K562 (cell line): ENCODE measurements at regions not wholly inside any gene's neighbourhood (a gene's known extent, or its start where the extent isn't known, plus 50 kb on each side); places are given as distances from the start of the nearest gene placed in this dataset.

Source experiments
- ATAC-seq: fragments of 200-7000 bp; cut with Tn5 transposase; 3 replicates; pipeline ENCODE4 v1.9.1; 2020; ENCODE audit warnings: moderate library complexity
- BruUV-seq: library from RNA; stranded (reverse); fragments of 400-500 nt; replicated peaks from 2 replicates; lab custom pipeline; 2021; lab: Mats Ljungman, UMichigan
- CTCF ChIA-PET: fragments of 300-600 bp; formaldehyde crosslinking; extraction: SDS; loops from one replicate; lab custom pipeline; 2021; ENCODE audit warnings: low intra/inter-chr PET ratio; lab: Yijun Ruan, JAX
- POLR2A ChIA-PET: fragments of 300-600, 350-650 bp; sonication (Branson Sonifier 250); formaldehyde crosslinking; extraction: SDS; loops from one replicate; lab custom pipeline; 2021; ENCODE audit warnings: antibody characterized with exemption, inconsistent platforms; lab: Yijun Ruan, JAX
- DNase-seq, 4 experiments: peaks; one replicate each; pipeline versions ENCODE4 v3.0.0 to v3.0.0-alpha.2; 2011 to 2018; ENCODE audit warnings: low spot score in 3 of 4, mixed read lengths in 3 of 4; ENCODE audit errors: extremely low read depth in 1 of 4
- FAIRE-seq: peaks from 2 replicates; lab custom pipeline; 2011; peaks lifted over from hg19 to GRCh38; lab: Jason Lieb, UNC
- H2AFZ ChIP-seq: 2 replicates; pipeline ENCODE4 v1.6.0; 2011; ENCODE audit warnings: low read depth, low read length, control low read depth, inconsistent platforms
- H3K27ac ChIP-seq: fragments of 200-600 bp; 3 replicates; pipeline ENCODE4 v1.8.0; 2011; ENCODE audit warnings: low read depth, mild to moderate bottlenecking, control low read depth, inconsistent platforms, low read length, moderate library complexity, mixed read lengths; ENCODE audit errors: extremely low read depth
- H3K27me3 ChIP-seq, 2 experiments: fragments of 300-600 bp in 1 of 2; 2 replicates in 1 of 2; 3 replicates in 1 of 2; pipeline versions ENCODE4 v1.6.0 to v1.8.0; 2011; ENCODE audit warnings: inconsistent platforms in 2 of 2, low read length in 2 of 2, mild to moderate bottlenecking in 1 of 2, mixed read lengths in 1 of 2, moderate library complexity in 1 of 2; ENCODE audit not compliant: control insufficient read depth in 2 of 2, insufficient read depth in 2 of 2
- H3K36me3 ChIP-seq: fragments of 300-600 bp; 3 replicates; pipeline ENCODE4 v1.8.0; 2011; ENCODE audit warnings: mild to moderate bottlenecking, low read length, inconsistent platforms; ENCODE audit not compliant: control insufficient read depth, insufficient read depth
- H3K4me1 ChIP-seq, 2 experiments: fragments of 200-600 bp in 1 of 2; replicated peaks in 1 of 2; 2 replicates in 1 of 2; 3 replicates in 1 of 2; pipeline versions ENCODE4 v1.5.1 to v1.8.0; 2011; ENCODE audit warnings: inconsistent platforms in 2 of 2, low read length in 2 of 2, mild to moderate bottlenecking in 1 of 2, mixed read lengths in 1 of 2, moderate library complexity in 1 of 2; ENCODE audit not compliant: control insufficient read depth in 2 of 2, insufficient read depth in 2 of 2
- H3K4me2 ChIP-seq: 2 replicates; pipeline ENCODE4 v1.6.1; 2011; ENCODE audit warnings: low read length, control low read depth, inconsistent platforms, mixed read lengths; ENCODE audit not compliant: insufficient read depth
- H3K4me3 ChIP-seq: fragments of 200-600 bp; sonication (generic), shearing (Covaris generic); 2 replicates; pipeline ENCODE4 v1.5.1; 2016; ENCODE audit warnings: control low read depth, inconsistent platforms
- H3K79me2 ChIP-seq: fragments of 200-600 bp; 3 replicates; pipeline ENCODE4 v1.8.0; 2011; ENCODE audit warnings: low read length, inconsistent platforms; ENCODE audit not compliant: control insufficient read depth, insufficient read depth
- H3K9ac ChIP-seq, 2 experiments: 2 replicates each; pipeline versions ENCODE4 v1.6.0 to v1.6.1; 2011; ENCODE audit warnings: low read depth in 2 of 2, low read length in 2 of 2, control low read depth in 1 of 2, inconsistent platforms in 1 of 2, mild to moderate bottlenecking in 1 of 2, mixed read lengths in 1 of 2; ENCODE audit not compliant: insufficient read depth in 1 of 2
- H3K9me1 ChIP-seq: one replicate; pipeline ENCODE4 v1.6.0; 2011; ENCODE audit warnings: inconsistent platforms, mild to moderate bottlenecking, low read length, moderate library complexity; ENCODE audit not compliant: control insufficient read depth, insufficient read depth
- H3K9me3 ChIP-seq: replicated peaks from 2 replicates; pipeline ENCODE4 v1.5.1; 2011; ENCODE audit warnings: low read depth, low read length, inconsistent platforms; ENCODE audit not compliant: control insufficient read depth, insufficient read depth
- H4K20me1 ChIP-seq: replicated peaks from 2 replicates; pipeline ENCODE4 v1.6.1; 2011; ENCODE audit warnings: low read length, inconsistent platforms, mixed read lengths; ENCODE audit not compliant: control insufficient read depth, insufficient read depth
- ARHGAP35 ChIP-seq: fragments of 450-650 bp; IDR thresholded peaks from 2 replicates; pipeline ENCODE4 v1.6.1; 2018; ENCODE audit not compliant: partially characterized antibody
- ARNT ChIP-seq, 2 experiments: fragments of 450-650 bp; IDR thresholded peaks; 2 replicates each; pipeline ENCODE4 v1.6.1; 2016; ENCODE audit warnings: mild to moderate bottlenecking in 1 of 2
- ASH1L ChIP-seq: fragments of 450-650 bp; IDR thresholded peaks from 2 replicates; pipeline ENCODE4 v1.6.1; 2018; ENCODE audit warnings: borderline replicate concordance, mild to moderate bottlenecking, low read depth; ENCODE audit not compliant: partially characterized antibody
- CHAMP1 ChIP-seq: fragments of 450-650 bp; IDR thresholded peaks from 2 replicates; pipeline ENCODE4 v1.6.1; 2016; ENCODE audit warnings: mild to moderate bottlenecking
- GTF2A2 ChIP-seq: IDR thresholded peaks from 2 replicates; pipeline ENCODE4 v1.6.1; 2016; ENCODE audit warnings: mild to moderate bottlenecking, missing genetic modification characterization, missing compliant biosample characterization
- HDAC2 ChIP-seq: fragments of 450-650 bp; IDR thresholded peaks from 2 replicates; pipeline ENCODE4 v1.6.1; 2016; ENCODE audit warnings: mild to moderate bottlenecking
- HMGN3 ChIP-seq: IDR thresholded peaks from 2 replicates; pipeline ENCODE4 v1.6.1; 2011; ENCODE audit warnings: borderline replicate concordance, low read depth, mild to moderate bottlenecking, mixed read lengths, low read length; ENCODE audit not compliant: insufficient read length; ENCODE audit errors: extremely low read depth
- KLF1 ChIP-seq: fragments of 450-650 bp; IDR thresholded peaks from 2 replicates; pipeline ENCODE4 v1.6.1; 2016; ENCODE audit warnings: missing genetic modification characterization, missing compliant biosample characterization
- MTA1 ChIP-seq: fragments of 450-650 bp; IDR thresholded peaks from 2 replicates; pipeline ENCODE4 v1.6.1; 2017; ENCODE audit warnings: borderline replicate concordance
- MXI1 ChIP-seq: IDR thresholded peaks from 2 replicates; pipeline ENCODE4 v1.6.1; 2011; ENCODE audit warnings: low read depth, mild to moderate bottlenecking, improper control_type of control experiment, low read length
- NFXL1 ChIP-seq: fragments of 450-650 bp; formaldehyde crosslinking; IDR thresholded peaks from 2 replicates; pipeline ENCODE4 v1.4.0; 2021; ENCODE audit warnings: mild to moderate bottlenecking
- NRF1 ChIP-seq, 2 experiments: fragments of 450-650 bp; IDR thresholded peaks in 1 of 2; conservative IDR thresholded peaks in 1 of 2; 2 replicates each; pipeline ENCODE4 v1.6.1; 2014; ENCODE audit warnings: mild to moderate bottlenecking in 2 of 2
- POLR2G ChIP-seq: fragments of 200-400 bp; formaldehyde crosslinking; IDR thresholded peaks from 2 replicates; pipeline ENCODE4 v1.6.1; 2017; ENCODE audit warnings: low read depth, mild to moderate bottlenecking, antibody characterized with exemption, low read length, moderate library complexity
- PRPF4 ChIP-seq: fragments of 200-400 bp; formaldehyde crosslinking; IDR thresholded peaks from one replicate; pipeline ENCODE4 v1.6.1; 2017; ENCODE audit warnings: low read length, low read depth, mild to moderate bottlenecking; ENCODE audit not compliant: insufficient read depth, poor library complexity, severe bottlenecking
- PTRF ChIP-seq: fragments of 450-650 bp; IDR thresholded peaks from 2 replicates; pipeline ENCODE4 v1.6.1; 2016; ENCODE audit warnings: mild to moderate bottlenecking, missing genetic modification characterization, missing compliant biosample characterization
- PTTG1 ChIP-seq: fragments of 450-650 bp; IDR thresholded peaks from 2 replicates; pipeline ENCODE4 v1.6.1; 2016; ENCODE audit warnings: low read depth, mild to moderate bottlenecking, missing genetic modification characterization, missing compliant biosample characterization
- SIRT6 ChIP-seq: IDR thresholded peaks from one replicate; pipeline ENCODE4 v1.6.1; 2012; ENCODE audit warnings: low read depth, mild to moderate bottlenecking, control low read depth, inconsistent platforms, low read length, moderate library complexity
- TCF7L2 ChIP-seq: fragments of 150-350 bp; IDR thresholded peaks from 2 replicates; pipeline ENCODE4 v1.6.1; 2016; ENCODE audit warnings: low read depth, mild to moderate bottlenecking, low read length, moderate library complexity
- ZNF75A ChIP-seq: fragments of 450-650 bp; formaldehyde crosslinking; IDR thresholded peaks from 2 replicates; pipeline ENCODE4 v1.4.0; 2020; ENCODE audit warnings: mild to moderate bottlenecking
- ZNF77 ChIP-seq: fragments of 250-450 bp; sonication (Bioruptor Pico); IDR thresholded peaks from 2 replicates; pipeline ENCODE4 v1.5.0; 2020
- ZSCAN29 ChIP-seq: fragments of 450-650 bp; IDR thresholded peaks from 2 replicates; pipeline ENCODE4 v1.6.1; 2017
- WGBS: fragments of 100-300 bp; shearing (Covaris generic); methylation state at CpG from one replicate; pipeline ENCODE4 v1.1.6; 2016; ENCODE audit warnings: low coverage, mixed read lengths; ENCODE audit not compliant: insufficient coverage; ENCODE audit errors: missing lambda C conversion rate; 5-methylcytosine and 5-hydroxymethylcytosine counted together
- in situ Hi-C: fragments of 300-500 bp; cut with MboI; formaldehyde crosslinking; loops from 4 replicates; pipeline ENCODE4 v1.15.0; 2018; ENCODE audit warnings: inconsistent platforms, mixed read lengths
- intact Hi-C: fragments of 100-400 bp; cut with micrococcal nuclease; formaldehyde crosslinking; loops from 2 replicates; pipeline ENCODE4 v1.14.2; 2022
- TF ChIP-seq, protein P1 (sequence below): fragments of 450-650 bp; IDR thresholded peaks from 2 replicates; pipeline ENCODE4 v1.7.0; 2016; ENCODE audit warnings: borderline replicate concordance

DNA sequence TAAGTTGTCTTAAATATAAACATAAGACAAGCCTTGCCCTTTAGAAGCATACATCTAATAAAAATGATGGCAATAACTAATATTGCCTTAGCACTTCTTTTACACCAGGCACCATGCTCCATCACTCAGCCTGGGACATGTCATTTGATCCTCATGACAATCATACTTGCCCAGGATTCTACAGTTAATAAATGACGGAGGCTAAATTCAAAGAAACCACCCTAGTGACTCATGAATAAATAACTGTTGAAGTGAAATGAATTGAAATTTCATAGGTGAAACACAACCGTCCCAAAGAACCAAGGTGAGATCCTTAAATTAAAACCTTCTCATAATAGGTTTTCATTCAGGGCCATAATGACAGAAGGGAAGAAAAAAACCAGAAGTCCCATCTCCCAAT is 89.5 kb downstream of the GRIN2B start (continued):
- TF ChIP-seq MTA1, result no peak
- TF ChIP-seq GTF2A2, result no peak
- TF ChIP-seq CHAMP1, result no peak
- no peak for TF ChIP-seq SIRT6
- TF ChIP-seq KLF1, result no peak
- TF ChIP-seq ARNT (IDR thresholded peaks at IDR 0.05), result no peak
- TF ChIP-seq POLR2G, result no peak
- no peak for TF ChIP-seq NFXL1 (CRISPR knock-in tag)

GRCh38 chr12:13890943-13891342 is 90.5 kb downstream of the GRIN2B start:
- no peak overlapping the region for H3K27ac ChIP-seq
- POLR2A ChIA-PET, result no interaction called here
- H3K9ac ChIP-seq, result no peak overlapping the region
- no peaks in the 10 kb centered on the region for H3K4me1 ChIP-seq
- intact Hi-C loops, result no loop called here
- H3K4me2 ChIP-seq, result no peak overlapping the region
- CTCF ChIA-PET, result no interaction called here
- no peaks in the 10 kb centered on the region for H3K79me2 ChIP-seq
- ATAC-seq (no peak), DNase-seq (no peak), FAIRE-seq (no peak)
- BruUV-seq, result no TSS peak
- H3K9me1 ChIP-seq, result no peaks in the 10 kb centered on the region
- no peaks in the 10 kb centered on the region for H3K9me3 ChIP-seq
- no peak overlapping the region for H2AFZ ChIP-seq
- WGBS, result 0% methylated on average over 2 of the region's 2 CpGs
- H4K20me1 ChIP-seq, result no peaks in the 10 kb centered on the region
- H3K36me3 ChIP-seq, result no peaks in the 10 kb centered on the region
- in situ Hi-C loops, result no loop called here
- no peak overlapping the region for H3K4me3 ChIP-seq
- no peaks in the 10 kb centered on the region for H3K27me3 ChIP-seq
- TF ChIP-seq NRF1 (conservative IDR thresholded peaks at IDR 0.05 in 1 of 2, IDR thresholded peaks at IDR 0.05 in 1 of 2), result no peak
- TF ChIP-seq ARHGAP35, result no peak
- TF ChIP-seq HDAC2, result no peak
- no peak for TF ChIP-seq ASH1L
- no peak for TF ChIP-seq PRPF4
- TF ChIP-seq ZNF75A (CRISPR knock-in tag), result no peak
- TF ChIP-seq MXI1, result no peak
- TF ChIP-seq ZNF77 (CRISPR knock-in tag), result no peak
- TF ChIP-seq TCF7L2, result no peak
- TF ChIP-seq PTTG1 (tag), result no peak
- TF ChIP-seq, protein P1, sequence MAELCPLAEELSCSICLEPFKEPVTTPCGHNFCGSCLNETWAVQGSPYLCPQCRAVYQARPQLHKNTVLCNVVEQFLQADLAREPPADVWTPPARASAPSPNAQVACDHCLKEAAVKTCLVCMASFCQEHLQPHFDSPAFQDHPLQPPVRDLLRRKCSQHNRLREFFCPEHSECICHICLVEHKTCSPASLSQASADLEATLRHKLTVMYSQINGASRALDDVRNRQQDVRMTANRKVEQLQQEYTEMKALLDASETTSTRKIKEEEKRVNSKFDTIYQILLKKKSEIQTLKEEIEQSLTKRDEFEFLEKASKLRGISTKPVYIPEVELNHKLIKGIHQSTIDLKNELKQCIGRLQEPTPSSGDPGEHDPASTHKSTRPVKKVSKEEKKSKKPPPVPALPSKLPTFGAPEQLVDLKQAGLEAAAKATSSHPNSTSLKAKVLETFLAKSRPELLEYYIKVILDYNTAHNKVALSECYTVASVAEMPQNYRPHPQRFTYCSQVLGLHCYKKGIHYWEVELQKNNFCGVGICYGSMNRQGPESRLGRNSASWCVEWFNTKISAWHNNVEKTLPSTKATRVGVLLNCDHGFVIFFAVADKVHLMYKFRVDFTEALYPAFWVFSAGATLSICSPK, result no peak
- no peak for TF ChIP-seq ZSCAN29
- no peak for TF ChIP-seq HMGN3
- TF ChIP-seq PTRF (tag), result no peak
